Activated CD4-positive, CD25-positive, alpha-beta regulatory T cell treated with anti-CD3 and anti-CD28 coated beads, Interleukin-2, amount 50 U/mL, for 24 hours (primary cell): ENCODE measurements at regions not wholly inside any gene's neighbourhood (a gene's known extent, or its start where the extent isn't known, plus 50 kb on each side); places are given as distances from the start of the nearest gene placed in this dataset.
"Not testable (repeated sequence)": the region's sequence is repeated elsewhere in the genome, so short reads cannot be mapped to it uniquely, and the experiment has no call there.

Experiments
- ATAC-seq, 2 donors: fragments of 150-1000 bp; cut with Tn5 transposase; one replicate each; pipeline ENCODE4 v1.10.0; 2021; ENCODE audit warnings: mild to moderate bottlenecking in 1 of 2, moderate library complexity in 1 of 2

DNA sequence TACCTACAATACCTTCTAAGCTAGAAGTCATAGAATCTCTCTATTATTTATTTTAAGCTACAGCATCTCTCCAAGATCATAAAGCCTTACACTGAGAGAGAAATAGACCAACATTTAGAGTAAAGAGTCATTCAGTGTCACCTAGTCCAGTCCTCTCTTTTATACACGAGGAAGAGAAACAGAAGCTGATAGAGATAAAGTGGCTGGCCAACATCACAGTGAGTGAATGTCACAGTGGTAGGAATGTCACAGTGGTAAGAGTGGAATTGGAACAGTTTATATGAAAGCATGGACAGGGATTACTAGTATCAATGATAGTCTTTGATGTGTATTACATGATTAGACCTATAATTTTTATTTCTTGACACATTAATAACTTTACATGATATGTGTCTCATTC lies 307.8 kb upstream of the NBPF12 start:
- ATAC-seq, result not testable (repeated sequence)

DNA sequence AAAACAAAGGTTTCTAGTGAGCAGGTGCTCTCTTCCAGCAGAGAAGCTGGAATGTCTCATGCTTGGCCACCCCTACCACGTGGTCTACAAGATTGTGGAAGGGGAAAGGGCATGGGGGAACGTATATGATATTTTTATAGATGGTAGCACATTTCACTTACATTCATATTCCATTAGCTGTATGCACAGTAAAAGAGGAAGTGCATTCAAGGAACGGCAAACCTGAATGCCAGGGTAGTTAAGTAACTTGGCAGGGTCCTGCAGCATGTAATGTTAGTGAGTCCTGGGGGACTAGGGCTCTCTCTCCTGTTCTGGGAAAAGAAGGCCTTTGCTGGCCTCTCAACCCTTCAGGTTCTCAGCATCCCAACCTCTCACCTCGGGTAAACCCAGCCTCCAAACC lies 319.5 kb upstream of the NBPF12 start:
- ATAC-seq, result not testable (repeated sequence)

DNA sequence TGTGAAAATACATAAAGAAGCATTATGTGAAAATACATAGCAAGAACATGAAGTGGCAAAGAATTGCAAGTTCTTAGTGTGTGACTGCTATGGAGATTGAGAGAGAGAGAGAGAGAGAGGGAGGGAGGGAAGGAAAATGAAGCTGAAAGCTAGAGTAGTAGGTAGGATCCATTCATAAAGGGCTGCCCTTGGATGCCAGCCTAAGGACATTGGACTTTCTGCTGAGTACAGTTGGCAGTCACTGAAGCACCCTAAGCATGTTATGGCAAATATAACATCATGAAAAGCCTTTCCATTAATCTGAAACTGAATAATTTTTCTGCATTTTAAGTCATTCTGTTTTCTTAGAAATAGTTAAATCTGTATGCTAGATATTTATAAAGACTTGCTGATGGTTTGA lies 333.4 kb upstream of the NBPF12 start:
- not testable (repeated sequence) for ATAC-seq

DNA sequence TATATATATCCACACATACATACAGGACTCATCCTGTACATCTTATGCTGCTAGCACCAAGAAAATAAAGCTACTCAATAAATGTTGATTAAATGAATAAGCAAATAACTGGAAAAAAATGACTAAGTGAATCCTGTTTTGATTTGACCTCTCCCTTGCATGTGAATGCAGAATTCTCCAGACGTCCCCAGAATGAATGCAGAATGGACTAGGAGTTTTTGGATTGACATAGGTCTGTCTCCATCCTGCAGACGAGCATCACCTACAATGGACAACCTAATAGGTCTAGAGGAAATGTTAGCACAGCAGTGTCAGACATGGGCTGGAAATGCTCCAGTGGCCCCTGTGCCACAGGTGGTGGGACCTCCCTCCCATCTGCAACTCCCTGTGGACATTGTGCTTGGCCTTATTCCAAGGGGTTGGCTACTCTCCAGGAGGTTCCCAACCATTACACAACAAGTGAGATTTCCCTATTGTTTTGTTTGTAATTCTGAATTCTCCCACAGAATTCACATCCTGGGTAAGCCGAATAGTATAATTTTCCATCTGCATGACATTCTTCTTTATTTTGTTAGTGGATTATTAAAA lies 337.3 kb upstream of the NBPF12 start:
- ATAC-seq, result not testable (repeated sequence)

DNA sequence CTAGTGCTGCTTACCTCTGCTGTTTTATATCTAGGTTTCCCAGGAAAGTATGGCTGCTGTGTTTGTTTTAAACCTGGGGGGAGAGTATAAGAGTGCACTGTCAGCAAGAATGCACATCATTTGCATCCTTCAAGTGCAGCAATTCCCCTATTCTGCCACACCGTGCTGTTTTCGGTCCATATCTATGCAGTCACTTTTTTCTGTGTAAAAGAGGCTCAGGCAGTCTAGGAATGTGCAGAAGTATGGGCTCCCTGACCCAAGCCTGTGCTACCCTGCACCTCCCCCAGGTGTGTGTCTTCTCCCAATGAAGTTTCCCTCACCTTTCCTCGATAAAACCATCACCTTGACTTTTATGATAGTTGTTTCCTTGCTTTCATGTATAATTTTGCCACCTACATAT lies 338.2 kb upstream of the NBPF12 start:
- not testable (repeated sequence) for ATAC-seq

DNA sequence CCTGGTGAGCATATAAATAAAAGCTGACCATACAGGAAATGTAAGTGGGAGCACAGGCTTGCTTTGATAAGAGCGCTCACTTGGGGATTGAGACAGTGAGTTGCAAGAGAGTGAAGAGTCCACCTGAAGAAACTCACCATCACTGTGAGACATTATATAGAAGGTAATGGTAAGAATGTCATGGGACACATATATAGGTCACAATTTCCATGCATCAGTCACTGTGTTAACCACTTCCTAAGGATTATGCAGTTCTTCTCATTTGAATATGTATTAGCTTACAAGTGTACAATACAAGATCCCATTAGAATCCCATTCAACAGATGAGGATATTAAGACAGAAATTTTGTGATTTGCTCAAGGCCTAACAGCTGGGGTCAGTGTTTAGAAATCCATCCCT lies 352.4 kb upstream of the NOTCH2NLA start:
- ATAC-seq, result peak in 1 of 2 donors; percentile 33

DNA sequence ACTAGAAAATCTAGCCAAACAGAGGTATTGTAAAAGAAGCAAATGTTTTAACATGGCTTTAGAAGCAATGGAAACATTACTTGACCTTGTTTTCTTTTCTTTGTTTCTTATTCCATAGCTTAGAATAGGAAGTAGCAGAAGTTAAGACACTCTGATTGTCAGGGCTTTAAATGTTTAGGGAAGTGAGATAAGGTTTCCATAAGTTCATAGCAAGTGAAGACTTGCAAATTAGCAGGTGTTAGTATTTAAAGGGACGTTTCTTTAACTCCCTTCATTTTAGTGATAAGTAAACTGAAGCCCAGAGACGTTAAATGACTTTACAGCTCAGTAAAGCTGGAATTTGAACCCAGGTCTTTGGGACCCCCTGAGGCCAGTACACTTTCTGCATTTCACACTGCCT lies 338.7 kb upstream of the NOTCH2NLA start:
- not testable (repeated sequence) for ATAC-seq

DNA sequence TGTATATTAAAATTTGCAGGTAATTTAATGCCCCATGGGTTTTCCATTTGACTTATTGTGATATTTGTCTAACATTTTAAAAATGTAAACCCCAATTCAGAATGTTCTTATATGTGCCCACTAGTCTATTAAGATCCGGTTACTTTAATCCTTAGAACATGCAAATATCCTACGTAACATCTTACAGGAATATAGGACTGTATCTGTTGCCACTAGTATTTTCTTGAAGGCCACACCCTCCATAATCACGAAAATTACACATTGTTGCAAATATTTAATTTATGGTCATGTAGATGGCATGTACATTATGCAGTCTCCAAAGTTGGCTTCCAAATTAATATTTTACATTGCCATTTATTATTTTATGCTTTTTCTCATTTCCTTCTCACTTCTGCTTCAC lies 329.2 kb upstream of the NOTCH2NLA start:
- not testable (repeated sequence) for ATAC-seq

DNA sequence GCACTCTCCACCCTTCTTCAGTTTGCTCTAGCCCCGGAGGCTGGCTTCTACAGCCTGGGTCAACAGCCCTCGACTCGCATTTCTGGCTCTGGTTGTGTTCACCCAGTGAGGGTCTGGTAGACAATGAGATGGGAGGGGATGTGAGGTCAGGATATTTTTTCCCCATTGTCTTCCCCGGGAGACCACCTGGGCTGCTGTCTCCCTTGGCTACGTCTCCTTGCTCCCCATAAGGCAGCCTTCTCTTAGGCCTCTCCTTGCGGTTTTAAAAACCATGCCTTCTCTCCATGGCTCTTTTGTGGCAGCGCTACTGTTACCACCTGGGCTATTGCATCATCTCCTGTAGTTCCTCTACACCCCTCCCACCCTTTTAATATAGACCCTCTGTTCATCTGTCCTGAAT lies 327.6 kb upstream of the NOTCH2NLA start:
- not testable (repeated sequence) for ATAC-seq

DNA sequence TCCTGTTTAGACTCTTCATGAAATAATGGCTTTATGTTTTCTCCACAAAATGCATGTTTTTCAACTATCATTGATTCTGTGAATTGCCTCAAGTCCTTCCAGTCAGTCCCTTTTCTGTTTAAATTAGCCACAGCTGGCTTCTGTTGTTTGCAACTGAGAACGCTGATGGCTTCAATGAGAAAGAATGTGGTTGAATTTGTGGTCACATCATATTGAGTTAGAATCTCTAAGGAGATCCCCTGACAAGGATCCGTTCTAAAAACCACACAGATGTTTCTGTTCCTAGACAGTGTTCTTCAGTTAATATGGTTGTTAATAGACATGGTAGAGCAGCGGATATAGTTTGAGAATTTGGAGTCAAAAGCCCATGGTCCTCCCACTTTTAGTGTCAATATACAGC lies 323.6 kb upstream of the NOTCH2NLA start:
- ATAC-seq, result not testable (repeated sequence)

DNA sequence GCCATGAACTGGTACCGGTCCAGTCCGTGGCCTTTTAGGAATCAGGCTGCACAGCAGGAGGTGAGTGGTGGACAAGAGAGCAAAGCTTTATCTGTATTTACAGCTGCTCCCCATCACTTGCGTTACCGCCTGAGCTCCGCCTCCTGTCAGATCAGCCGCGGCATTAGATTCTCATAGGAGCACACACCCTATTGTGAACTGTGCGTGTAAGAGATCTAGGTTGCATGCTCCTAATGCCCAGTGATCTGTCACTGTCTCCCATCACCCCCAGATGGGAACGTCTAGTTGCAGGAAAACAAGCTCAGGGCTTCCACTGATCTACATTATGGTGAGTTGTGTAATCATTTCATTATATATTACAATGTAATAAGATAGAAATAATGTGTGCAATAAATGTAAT lies 319.9 kb upstream of the NOTCH2NLA start:
- not testable (repeated sequence) for ATAC-seq

DNA sequence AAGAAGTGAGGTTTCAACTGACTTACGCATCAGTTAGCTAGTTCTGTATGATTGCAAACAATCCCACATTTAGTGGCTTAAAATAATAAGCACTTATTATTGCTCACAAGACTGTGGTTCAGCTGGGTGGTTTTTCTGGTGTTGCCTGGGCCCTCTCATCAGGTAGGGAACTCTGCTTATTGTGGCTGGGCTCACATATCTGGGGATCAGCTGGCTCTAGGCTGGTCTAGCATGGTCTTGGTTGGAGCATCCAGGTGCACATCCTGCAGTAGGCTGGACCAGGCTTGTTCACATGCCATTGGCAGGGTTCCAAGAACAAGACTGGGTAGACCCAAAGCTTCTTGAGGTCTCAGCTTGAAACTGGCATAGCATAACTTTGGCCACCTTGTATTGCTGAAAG lies 317.4 kb upstream of the NOTCH2NLA start:
- not testable (repeated sequence) for ATAC-seq

DNA sequence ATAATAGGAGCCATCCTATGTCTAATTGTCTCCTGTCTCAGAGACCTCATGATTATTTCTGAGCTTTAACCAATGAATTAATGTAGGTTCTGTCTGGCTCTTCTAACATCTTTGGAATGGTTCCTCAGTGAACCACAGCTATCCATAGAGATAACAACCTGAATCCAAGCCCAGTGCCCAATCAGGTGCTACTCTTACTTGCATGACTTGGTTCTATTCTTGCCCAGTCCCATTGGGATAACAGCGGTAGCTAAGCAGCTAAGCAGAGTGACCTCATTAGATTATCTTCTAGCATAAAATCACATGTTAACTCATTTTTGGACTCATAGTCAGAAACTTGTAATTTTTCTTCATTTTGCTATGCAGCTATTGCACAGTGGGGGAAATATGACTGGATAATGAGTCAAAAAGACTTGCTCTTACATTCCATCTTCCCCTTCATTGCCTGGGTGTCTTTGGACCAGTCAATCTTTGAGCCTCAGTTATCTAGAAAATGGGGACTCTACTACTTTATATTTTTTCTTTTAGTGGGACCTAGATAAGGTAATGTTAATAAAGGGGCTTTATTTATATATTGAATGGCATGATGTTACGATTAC lies 309.1 kb upstream of the NOTCH2NLA start:
- ATAC-seq, result not testable (repeated sequence)

DNA sequence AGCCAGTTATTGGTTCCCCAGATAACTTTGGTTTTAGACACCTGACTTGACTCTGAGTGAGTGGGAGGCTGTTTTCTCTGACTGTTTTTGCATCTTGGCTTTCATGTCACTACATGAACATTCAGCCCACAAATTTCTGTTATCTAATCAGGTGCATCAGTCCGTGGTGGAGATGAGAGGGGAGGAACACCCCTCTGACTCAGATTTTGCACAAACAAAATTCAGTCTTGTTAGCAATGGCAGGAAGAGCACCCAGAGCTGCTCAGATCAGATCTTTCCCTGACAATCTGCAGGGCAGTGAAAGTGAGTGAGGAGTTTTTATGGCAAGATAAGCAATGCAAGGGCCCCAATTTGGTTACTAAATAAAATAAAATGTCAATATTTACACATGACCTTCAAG lies 307.2 kb upstream of the NOTCH2NLA start:
- ATAC-seq, result peak; percentile 71 to 83

DNA sequence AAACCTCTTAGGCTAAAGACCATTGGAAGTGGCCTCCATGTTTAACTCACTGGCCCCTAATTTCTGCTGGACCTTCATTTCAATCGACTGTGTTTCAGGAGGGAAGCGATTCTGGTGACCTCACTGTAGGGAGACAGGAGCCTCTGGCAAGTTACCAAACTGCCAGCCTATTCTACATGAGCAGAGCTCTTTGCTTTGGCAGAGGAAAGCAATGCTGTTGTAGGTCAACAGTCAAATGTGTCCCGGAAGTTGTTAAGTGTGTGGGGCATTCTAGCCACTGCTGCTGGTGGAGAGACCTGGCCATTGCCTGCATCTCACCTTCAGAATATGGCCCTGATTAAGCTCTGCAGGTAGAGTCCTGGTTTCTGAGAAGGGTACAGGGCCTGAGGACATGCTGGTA lies 306.8 kb upstream of the NOTCH2NLA start:
- ATAC-seq, result peak in 1 of 2 donors; percentile 32

DNA sequence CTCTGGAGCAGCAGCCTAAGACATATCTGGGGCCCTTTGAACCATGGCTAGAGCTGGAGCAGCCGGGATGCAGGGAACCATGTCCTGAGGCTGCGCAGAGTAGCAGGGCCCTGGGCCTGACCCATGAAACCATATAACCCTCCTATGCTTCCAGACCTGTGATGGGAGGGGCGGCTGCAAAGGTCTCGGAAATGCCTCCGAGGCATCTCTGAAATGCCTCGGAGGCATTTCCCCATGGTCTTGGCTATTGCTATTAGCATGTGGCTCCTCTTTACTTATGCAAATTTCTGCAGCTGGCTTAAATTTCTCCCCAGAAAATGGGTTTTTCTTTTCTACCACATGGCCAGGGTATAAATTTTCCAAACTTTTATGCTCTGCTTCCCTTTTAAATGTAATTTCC lies 302.1 kb upstream of the NOTCH2NLA start:
- ATAC-seq, result not testable (repeated sequence)

DNA sequence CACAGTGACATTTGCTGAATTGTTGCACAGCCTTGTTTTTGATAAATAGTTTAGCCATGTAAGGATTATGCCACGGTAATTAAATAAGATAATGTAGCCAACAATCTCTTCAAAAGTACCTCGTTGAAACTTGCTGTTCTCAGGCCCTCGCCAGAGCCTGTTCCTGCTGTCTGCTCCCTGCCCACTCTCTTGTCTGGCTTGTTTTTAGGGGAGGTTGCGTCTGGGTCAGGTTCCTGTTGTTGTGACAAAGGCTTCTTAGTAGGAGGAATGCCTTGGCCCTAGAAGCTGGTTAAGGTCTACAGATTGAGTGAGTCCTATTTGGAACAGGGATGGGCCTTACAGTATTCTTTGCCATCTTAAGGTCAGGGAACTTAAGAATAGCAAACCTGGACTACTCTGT lies 294.0 kb upstream of the NOTCH2NLA start:
- ATAC-seq, result not testable (repeated sequence)

DNA sequence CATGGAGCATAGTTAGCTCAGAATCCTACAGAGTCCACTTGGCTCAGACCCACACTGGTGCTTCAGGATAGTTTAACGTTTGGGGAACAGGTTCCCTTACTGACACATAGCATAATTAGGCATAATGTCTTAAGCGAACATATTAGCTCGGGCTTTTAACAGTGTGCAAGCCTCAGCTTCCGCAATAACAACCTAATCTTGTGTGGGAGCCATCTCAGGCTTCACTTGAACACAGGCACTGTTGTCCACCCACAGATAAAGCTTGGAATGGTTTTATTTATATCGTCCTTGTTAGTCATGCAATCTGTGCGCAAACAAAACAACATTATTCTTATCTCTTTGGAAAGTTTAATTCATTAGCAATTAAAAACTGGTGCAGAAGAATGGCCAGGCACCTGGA lies 293.5 kb upstream of the NOTCH2NLA start:
- ATAC-seq, result not testable (repeated sequence)

DNA sequence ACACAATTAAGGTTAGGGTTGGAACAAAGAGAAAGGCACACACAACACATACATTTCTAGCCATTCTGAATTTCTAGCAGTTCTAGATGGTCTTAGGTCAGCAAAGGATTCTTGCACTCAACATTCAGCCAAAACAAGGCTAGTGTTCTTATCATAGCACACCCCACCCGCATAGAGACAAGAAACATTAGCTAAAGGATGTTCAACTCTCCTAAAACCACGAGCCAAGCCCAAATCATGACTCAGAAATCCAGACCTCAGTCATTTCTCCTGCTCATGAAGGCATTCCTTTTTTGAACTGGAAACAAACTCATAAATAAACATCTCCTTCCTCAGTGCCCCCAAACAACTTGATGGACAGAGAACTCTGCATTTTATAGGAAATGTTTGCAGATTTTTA lies 293.0 kb upstream of the NOTCH2NLA start:
- ATAC-seq, result not testable (repeated sequence)

DNA sequence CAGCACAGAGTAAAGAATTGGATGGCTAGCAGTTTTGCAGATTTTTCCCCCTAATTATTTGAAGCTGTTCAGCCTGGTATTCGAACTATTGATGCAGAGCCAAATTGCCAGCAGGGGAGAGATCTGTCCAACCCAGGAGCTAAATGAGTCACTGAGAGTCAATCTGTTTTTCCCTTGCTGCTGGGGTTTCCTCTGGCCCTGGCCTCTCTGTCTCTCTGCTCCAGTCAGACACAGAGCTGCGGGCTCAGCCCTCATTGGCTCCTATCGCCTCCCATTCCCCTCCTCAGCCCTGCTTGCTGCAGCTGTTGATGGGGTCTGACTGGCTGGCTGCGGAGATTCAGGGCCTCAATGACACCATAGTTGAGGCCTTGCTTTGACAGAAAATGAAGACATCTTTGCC lies 284.9 kb upstream of the NOTCH2NLA start:
- ATAC-seq, result not testable (repeated sequence)

DNA sequence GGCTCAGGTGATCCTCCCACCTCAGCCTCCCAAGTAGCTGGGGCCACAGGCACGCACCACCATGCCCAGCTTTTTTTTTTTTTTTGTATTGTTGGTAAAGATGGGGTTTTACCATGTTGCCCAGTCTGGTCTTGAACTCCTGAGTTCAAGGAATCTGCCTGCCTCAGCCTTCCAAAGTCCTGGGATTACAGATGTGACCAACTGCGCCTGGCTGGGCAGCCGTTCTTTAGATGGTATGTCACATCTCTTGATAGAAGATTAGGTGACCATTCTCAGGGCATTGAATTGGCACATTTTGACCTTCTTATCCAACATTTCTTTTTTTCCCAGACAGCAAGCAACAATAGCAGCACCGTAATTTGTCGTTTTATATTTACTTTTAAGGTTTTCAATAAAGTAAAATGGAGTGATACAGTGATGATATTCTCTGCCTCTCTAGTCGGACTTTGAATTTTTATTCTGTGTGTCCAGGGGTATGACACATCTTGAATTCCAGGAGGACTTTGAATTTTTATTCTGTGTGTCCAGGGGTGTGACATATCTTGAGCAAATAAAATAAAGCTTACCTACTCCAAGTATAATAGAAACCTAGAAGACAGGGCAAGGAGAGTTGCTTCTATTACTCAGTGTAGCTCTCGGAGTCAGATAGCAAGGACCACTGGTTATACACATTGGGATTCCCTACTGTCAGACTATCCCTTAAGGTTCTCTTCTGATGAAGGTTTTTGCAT lies 282.4 kb upstream of the NOTCH2NLA start:
- ATAC-seq, result not testable (repeated sequence)

DNA sequence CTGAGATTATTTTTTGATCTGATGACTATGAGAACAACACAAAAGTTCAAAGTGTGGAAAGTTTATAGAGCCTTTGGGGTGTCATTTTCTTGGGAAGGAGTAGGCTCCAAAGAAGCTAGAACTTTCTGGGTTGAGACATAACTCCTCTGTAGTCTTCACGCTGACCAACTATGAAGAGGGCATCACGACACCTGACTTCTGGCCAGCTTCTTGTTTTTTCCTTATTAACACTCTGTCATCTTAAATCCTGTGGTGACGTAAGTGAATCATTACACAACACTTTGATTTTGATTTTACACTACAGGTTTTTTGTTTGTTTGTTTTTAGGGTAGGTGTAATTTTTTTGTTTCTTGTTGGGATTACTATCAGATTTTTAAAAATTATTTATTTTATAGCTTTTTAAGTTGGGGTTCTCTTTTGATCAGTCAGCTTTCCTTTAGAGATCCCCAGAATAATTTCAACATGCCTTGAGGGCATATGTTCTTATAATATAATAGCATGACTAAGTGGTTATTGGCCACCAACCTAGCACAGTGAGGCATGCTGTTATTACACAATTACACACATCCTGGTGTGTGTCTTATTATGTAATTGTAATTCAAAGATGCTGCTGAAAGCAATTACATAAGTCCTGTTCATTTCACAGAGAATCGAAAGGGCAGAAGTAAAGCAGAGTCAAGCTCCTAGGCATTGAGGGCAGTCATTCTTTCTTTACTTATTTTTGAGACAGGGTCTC lies 281.6 kb upstream of the NOTCH2NLA start:
- ATAC-seq, result not testable (repeated sequence)

DNA sequence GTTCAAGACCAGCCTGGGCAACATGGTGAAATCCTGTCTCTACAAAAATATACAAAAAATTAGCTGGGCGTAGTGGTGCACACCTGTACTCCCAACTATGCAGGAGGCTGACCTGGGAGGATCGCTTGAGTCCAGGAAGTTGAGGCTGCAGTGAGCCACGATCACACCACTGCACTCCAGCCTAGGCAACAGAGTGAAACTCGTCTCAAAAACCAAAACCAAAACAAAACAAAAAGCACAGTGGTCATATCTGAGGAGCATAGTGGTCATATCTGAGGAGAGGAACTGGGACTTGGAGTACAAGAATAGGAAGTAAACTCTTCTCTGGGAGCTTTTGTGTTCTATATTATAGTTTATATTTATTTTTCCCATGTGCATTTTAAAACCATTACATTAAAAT lies 275.3 kb upstream of the NOTCH2NLA start:
- not testable (repeated sequence) for ATAC-seq
